KBM-7 (cell line): ENCODE measurements at regions not wholly inside any gene's neighbourhood (a gene's known extent, or its start where the extent isn't known, plus 50 kb on each side); places are given as distances from the start of the nearest gene placed in this dataset.

Experiments used
- DNase-seq: peaks from one replicate; pipeline ENCODE4 v3.0.0-alpha.2; 2015
- in situ Hi-C: fragments of 300-500 bp; cut with MboI; formaldehyde crosslinking; loops from 2 replicates; pipeline ENCODE4 v1.14.3; 2020; ENCODE audit warnings: low sequenced_read_pairs, low pct_unique_long_range_greater_than_20kb, mixed read lengths

GRCh38 chr12:105916760-105917039 lies 222.1 kb downstream of the NUAK1 start:
- in situ Hi-C loops, result no loop called here

GRCh38 chr12:105920161-105920684 lies 218.5 kb downstream of the NUAK1 start:
- in situ Hi-C loops, result no loop called here
- DNase-seq, result no peak

More at GRCh38 chr12:105916760-105917039, 222.1 kb downstream of the NUAK1 start:
- DNase-seq, result no peak

- in situ Hi-C loops, result no loop called here
These were observed 217.7 kb downstream of the NUAK1 start for GRCh38 chr12:105921055-105921454.

GRCh38 chr12:105921872-105922669 lies 216.7 kb downstream of the NUAK1 start:
- in situ Hi-C loops, result no loop called here
- no peak for DNase-seq

More at GRCh38 chr12:105921055-105921454, 217.7 kb downstream of the NUAK1 start:
- DNase-seq, result no peak

GRCh38 chr12:105922670-105923102 lies 216.1 kb downstream of the NUAK1 start:
- no peak for DNase-seq
- in situ Hi-C loops, result no loop called here

- DNase-seq, result no peak
- in situ Hi-C loops, result no loop called here
These were observed 214.1 kb downstream of the NUAK1 start for GRCh38 chr12:105924526-105925208.

- in situ Hi-C loops, result no loop called here
- no peak for DNase-seq
These were observed 211.2 kb downstream of the NUAK1 start for GRCh38 chr12:105927564-105927963.

GRCh38 chr12:105928436-105928835 lies 210.3 kb downstream of the NUAK1 start:
- in situ Hi-C loops, result no loop called here
- no peak for DNase-seq

- DNase-seq, result no peak
- in situ Hi-C loops, result no loop called here
These were observed 209.6 kb downstream of the NUAK1 start for GRCh38 chr12:105929192-105929591.

- no peak for DNase-seq
- in situ Hi-C loops, result no loop called here
These were observed 207.9 kb downstream of the NUAK1 start for GRCh38 chr12:105930557-105931503.

GRCh38 chr12:105931762-105932570 lies 206.8 kb downstream of the NUAK1 start:
- in situ Hi-C loops, result no loop called here
- no peak for DNase-seq

GRCh38 chr12:105933671-105934665 lies 204.8 kb downstream of the NUAK1 start:
- in situ Hi-C loops, result no loop called here
- DNase-seq, result no peak

GRCh38 chr12:105935106-105935505 lies 203.6 kb downstream of the NUAK1 start:
- DNase-seq, result no peak
- in situ Hi-C loops, result no loop called here

GRCh38 chr12:105935981-105936380 lies 202.8 kb downstream of the NUAK1 start:
- in situ Hi-C loops, result no loop called here
- DNase-seq, result no peak

- in situ Hi-C loops, result no loop called here
- DNase-seq, result no peak
These were observed 202.3 kb downstream of the NUAK1 start for GRCh38 chr12:105936496-105936895.

- in situ Hi-C loops, result no loop called here
These were observed 201.7 kb downstream of the NUAK1 start for GRCh38 chr12:105937009-105937408.

GRCh38 chr12:105939181-105939721 lies 199.5 kb downstream of the NUAK1 start:
- DNase-seq, result no peak
- in situ Hi-C loops, result no loop called here

More at GRCh38 chr12:105937009-105937408, 201.7 kb downstream of the NUAK1 start:
- DNase-seq, result no peak
